ENCODE measurements at regions not wholly inside any gene's neighbourhood (a gene's known extent, or its start where the extent isn't known, plus 50 kb on each side); places are given as distances from the start of the nearest gene placed in this dataset.
"Not testable (repeated sequence)": the region's sequence is repeated elsewhere in the genome, so short reads cannot be mapped to it uniquely, and the experiment has no call there.

DNA sequence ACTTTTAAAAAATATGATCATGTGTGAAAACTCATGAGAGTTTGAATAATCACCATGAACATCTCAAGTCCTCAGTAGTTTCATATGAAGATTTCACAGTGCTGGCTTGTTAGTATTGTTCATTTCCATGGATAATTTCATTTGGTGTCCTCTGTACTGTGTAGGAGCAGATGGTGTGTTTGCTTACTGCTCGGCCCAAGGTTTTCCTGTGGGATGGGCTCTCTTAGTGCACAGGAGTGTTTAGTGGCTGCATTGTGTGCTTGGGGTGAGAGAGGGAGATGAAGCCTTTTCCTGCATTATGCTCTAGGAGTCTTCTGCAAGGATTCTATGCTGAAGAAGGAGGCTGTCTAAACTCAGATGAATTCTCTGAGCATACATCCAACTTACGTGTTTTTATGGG lies 270.6 kb downstream of the SOCS6 start:
- peak in 1 of 14 donors; percentile 89 for DNase-seq

DNA sequence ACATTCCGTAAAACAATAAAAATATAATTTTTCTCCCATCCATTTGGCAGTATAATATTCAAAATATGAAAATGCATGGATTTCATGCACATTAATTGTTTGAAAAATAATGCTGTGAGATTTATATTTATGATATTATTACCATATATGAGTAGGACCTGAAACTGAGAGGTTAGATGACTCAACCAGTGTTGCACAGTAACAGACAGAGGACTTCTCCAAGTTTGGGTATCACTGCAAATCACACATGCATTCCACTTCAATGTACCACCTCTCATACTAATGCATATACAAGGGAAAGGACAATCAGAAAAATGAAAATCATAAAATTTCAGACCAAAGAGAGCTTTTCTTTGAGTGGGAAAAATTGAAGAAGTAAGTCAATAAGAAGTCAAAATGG lies 269.5 kb downstream of the SOCS6 start:
- DNase-seq, result no peak

DNA sequence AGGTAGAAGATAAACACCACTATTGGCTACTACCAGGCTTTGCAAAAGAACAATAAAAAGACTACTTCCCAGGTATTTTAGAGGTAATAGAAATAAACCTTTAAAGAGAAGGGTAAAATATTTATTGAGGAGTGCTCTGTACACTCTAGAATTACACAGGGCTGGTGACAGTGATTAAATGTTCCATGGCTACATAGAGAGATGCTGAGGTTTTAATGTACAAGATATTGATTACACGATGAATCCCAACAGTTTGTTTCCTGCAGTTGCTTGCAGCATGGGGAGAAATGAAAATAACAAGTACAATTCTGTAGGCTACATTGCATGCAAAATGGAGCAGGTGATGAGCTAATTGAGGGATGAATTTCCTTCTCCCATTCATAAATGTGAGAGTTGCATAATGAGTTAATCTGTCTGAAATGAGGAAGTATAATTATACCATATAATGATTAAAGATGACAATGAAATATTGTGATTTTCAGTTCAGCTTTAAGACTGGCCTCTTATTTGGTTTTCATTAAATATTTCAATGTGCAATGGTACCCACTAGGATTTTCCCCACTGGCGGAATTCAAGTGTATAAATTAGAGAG lies 266.1 kb downstream of the SOCS6 start:
- DNase-seq, result peak in 1 of 14 donors; percentile 35

DNA sequence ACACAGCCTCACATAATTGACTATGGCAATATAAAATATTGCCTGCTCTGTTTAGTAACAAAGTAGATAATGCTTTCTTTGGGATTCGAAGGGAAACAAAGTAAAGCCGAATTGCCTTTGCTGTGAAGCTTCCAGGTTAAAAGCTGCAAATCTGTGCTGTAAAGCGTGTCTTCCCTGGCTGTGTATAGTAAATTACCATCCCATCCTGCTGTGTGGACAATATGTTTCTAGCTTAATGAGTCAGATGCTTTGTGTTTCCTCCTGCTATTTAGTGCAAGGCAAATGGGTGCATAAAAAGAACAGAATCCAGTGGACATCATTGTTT lies 265.1 kb downstream of the SOCS6 start:
- DNase-seq, result peak in 1 of 14 donors; percentile 95

DNA sequence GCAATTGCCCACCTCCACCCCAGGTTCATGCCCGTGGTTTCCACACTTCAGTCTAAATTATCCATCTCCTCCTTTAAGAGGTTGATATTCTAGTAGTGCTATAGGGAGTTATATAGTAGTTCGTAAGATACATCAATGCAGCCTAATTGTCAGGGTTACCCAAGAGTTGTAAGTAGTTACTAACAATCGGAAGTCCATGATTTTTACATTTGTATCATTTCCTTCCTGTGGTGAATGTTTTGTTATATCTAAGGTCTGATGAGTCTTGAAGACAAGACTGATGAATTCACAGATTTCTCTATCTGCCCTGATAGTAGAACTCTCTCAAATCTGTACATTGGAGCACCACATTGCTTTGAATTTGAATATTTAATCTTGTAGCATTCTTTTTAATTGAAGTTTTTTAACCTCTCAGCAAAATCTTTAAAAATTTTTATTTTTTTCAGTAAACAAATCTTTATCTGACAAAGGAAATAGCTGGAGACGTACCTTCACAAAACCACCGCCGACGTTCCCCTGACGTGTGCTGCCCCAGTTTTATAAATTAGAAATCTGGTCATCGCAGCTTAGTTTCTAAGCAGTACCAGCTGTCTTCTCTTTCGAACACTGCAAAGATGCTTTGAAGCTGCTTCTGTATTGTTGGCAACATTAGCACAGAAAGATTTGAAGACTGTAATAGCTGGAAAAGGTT lies 264.5 kb downstream of the SOCS6 start:
- DNase-seq, result peak in 1 of 14 donors; percentile 93

DNA sequence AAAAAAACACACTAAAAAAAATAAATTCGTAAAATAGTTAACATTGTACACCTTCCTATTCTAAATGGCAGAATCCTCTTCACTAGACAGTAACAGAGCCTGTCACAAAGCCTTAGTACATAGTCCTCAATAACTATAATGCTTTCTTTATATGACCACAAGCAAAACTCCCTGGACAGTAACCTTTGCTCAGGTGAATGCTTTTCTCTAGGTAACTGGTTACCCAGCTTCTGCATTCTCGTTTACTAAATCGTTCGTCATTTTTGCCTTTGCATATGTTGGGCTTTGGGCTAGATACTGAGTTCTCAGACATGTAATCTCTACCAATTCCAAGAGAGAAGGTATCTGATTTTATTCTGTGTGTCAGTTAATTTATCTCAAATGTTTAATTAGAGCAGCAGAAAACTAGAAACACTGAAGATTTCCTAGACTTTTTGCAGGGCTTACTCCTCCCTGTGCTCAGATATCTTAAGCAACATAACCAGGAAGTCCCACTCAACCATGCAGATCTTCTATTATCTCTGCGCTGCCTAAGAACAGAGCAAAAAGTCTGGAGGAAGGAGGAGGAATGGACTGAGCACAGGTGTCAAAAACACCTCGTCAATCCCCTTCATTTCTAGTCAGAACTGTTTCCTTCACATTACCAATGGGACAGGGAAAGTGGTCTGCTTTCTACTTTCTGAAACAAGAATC lies 247.7 kb downstream of the SOCS6 start:
- no peak for DNase-seq

DNA sequence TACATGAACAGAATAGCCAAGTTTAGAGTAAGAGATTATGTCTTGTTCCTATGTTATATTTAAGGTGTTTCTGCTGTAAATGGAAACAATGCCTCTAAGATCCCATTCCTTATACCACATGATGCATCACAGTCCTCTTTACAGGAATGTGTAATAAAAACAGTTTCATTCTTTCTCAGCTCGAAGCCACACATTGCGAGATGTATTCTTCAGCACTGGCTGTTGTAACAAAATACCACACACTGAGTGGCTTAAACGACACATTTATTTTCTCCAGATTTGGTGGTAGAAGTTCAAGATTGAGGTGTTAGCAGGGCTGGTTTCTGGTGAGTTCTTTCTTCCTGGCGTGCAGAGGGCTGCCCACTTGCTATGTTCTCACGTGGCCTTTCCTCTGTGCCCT lies 246.2 kb downstream of the SOCS6 start:
- no peak for DNase-seq

DNA sequence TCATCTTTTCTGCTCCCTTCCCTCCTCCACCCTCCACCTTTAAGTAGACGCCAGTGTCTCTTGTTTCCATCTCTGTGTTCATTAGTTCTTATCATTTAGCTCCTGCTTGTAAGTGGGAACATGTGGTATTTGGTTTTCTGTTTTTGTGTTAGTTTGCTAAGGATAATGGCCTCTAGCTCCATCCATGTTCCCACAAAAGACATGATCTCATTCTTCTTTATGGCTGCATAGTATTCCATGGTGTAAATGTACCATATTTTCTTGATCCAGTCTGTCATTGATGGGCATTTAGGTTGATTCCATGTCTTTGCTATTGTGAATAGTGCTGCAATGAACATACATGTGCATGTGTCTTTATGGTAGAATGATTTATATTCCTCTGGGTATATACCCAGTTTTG lies 236.5 kb downstream of the SOCS6 start:
- not testable (repeated sequence) for DNase-seq

DNA sequence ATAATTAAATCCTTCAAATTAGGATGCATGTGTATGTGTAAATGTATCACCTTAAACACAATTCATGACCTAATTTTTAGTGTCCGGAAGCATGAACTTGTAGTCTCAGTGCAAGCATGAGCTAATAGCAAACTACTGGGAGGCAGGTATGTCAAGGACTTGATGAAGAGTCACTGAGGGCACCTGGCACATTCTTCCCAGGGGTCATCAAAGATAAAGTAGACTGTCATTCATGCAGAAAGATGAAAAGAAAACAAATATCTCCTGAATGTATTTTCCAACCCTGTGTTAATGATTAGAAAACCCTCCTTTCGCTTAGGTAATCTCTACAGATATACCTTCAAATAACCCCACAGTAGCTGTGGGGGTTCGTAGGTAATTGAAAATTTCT lies 234.9 kb downstream of the SOCS6 start:
- DNase-seq, result peak in 1 of 14 donors; percentile 44

DNA sequence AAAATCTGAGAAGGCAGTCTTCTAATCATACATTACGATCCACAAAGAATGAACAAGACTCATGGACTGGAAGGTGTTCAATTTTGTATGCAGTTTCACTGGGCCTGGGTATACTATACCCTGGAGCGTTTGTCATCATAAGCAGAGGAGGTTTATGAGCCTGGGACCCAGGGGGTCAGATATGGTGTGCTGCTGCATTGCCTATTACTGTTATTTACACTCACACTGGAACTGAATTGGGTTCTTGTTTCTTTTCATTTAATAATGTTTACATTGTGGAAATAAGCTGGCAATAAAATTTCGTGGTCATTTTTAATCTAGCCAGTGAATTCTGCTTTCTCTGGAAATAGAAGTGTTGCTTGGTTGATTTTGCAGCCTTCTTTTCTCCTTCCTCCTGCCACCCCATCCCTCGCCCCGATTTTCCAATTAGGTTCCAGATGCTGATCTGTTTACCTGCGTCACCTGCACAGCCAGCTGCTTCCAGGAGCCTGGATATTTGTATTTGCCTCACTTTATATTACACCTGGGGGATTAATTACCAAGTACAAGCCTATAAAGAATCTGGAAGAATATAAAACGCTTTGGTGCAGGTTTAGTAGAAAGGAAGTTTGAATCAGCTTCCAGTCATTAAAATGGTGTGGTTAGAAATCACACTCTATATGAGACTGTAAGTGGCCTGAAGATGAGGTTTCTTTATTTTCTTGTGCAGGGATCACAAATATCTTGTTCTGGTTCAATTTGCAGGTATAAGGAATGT lies 234.4 kb downstream of the SOCS6 start:
- DNase-seq, result peak in 1 of 14 donors; percentile 44

DNA sequence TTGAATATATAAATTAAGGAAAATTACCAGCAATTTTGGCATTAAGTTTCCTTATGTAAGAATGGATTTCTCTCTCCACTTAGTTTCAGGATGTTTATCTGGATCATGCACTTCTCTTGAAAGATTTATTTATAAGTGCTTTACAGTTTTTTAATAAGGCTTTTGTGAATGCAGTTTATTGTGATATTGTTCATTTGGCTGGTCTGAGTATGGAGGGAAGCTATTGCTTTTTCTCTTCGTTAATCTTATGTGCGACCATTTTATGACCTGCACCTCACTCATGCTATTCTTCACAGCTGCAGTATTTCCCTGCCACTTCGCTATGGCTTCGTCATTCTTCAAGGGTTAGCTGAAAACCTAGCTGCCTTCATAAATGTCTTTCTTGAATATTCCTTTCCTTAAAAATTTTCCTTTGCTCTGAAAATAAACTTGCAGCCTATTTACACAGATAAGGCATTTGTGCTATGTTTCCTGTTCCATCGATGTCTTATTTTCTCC lies 233.4 kb downstream of the SOCS6 start:
- peak in 1 of 14 donors; percentile 30 for DNase-seq

DNA sequence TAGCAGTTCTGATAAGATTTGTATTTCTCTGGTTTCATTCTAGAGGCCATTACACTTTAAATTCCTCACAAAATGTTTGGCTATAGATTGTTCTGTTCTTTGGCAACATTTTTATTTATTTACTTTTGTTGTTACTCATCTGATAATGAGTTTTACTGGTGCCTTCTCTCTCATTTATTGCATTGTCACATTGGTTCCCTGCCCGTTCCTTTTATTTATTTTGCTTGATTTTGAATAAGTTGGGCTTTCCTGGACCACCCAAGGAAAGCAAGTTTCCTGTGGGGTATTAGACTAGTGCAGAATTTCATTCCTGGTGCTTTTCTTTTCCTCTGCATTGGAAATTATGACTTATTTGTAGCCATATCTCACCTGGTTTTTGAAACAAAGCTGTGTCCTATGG lies 232.0 kb downstream of the SOCS6 start:
- no peak for DNase-seq

DNA sequence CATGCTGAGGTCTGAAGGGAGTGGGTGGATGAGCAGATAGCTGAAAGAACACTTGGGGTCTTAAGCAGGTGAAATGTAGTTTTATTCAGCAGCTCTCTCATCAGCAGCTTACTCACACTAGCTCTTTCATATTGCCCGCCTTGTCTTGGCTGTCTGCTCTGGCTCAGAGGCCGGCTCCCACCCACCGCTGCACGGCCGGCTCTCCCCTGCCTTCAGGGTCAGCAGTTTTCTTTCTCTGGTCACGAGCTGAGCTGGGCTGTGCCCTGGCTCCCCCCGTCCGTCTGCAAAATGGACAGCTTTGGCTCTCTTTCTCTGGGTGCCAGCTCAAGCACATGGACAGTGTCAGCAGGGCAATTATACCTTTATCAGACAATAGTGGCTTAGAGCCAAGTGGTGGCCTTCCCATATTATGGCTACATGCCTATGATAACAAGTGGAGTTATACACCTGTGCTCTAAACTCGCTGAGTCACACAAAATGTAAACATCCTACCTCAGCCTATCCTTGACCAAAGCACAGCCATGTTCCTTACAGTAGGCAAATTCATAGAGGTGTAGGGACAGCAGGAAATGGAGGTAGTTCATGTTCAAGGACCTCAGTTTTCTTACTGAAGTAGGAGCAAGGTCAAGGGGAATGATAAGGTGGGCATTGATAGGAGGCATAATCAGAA lies 224.8 kb downstream of the SOCS6 start:
- no peak for DNase-seq

DNA sequence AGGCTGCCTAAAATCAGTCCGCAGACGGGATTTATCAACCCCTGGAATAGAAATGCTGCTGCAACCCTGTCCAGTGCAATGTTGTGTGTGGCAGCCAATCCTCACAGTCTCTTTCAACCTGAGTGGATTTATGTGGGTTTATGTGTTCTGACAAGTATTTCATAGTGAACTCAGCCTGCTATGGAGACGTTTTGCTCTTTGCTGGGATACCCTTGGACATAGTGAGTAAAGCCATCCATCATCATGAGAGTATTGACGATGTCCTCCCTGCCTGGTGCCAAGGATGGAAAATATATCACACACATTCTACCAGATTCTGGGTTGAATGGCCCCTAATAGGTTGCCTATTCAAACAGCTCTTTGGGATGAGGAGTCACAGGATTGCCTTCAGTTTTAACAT lies 219.1 kb downstream of the SOCS6 start:
- DNase-seq, result no peak

DNA sequence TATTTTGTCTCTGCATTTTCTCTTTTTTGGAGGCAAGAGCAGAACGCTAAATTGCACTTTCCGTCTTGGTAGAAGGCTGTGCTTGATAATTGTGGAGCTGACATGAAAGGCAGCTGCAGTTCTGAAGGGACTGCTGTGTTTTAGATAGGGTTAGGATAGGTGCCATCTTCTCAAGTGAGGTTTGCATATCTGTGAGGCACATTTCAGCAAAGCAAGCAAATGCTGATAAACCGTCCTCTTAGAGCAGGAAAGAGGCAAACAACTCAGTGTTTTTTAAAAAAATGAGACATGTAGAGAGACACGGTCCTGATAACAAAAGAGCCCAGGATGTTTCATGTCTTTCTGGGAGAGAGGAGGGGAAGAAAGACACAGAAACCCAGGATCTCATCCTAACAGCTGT lies 217.7 kb downstream of the SOCS6 start:
- no peak for DNase-seq

DNA sequence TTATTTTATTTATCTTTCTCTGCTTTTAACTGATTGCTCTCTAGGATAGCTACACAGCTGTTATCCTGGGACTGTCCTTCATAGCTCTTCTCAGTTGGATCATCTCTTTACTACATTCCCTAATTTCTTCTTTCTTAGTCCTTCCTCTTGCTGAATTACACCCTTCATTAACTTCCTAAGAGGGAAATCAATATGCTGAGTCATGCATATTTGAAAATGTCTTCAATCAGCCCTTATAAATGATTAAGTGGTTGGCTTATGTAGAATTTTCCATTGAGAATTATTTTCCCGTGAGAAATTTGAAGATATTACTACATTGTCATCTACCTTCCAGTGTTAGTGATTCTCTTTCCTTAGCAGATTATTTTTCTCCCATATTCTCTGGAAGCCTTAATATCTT lies 214.2 kb downstream of the SOCS6 start:
- no peak for DNase-seq

DNA sequence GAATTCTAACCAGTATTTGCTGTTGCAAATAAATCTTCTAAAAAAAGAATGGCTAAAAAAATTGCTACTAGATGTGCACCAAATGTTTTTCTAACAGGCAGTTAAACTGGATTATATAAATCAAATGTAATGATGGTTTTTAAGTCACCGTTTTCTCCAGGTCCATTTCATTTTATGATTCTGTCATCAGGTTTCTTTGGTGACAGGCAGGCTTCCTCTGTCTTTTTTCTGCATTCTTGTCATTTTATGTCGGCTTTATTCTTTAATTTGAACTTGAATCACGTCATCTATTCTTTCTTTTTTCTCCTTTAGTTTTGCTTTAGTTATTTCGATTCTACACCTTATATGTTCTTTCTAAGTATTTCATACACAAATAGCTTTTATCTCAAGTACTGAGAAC lies 212.5 kb downstream of the SOCS6 start:
- no peak for DNase-seq

DNA sequence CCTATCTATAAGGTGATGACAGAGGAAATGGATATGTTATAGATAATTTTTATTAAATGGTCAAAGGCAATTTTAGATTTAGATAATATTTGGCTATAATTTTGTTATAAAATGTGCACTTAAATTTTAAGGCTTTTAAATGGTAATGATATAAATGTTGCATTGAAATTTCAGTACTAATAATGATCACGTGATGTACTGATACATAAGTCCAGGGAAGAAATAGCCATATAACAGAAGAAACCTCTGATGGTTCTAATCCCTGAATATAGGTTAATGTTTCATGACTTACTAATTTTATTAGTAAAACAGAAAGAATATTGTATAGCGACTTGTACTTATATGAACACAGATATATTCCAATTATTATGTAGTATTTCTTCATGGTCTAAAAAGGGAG lies 211.9 kb downstream of the SOCS6 start:
- DNase-seq, result no peak

DNA sequence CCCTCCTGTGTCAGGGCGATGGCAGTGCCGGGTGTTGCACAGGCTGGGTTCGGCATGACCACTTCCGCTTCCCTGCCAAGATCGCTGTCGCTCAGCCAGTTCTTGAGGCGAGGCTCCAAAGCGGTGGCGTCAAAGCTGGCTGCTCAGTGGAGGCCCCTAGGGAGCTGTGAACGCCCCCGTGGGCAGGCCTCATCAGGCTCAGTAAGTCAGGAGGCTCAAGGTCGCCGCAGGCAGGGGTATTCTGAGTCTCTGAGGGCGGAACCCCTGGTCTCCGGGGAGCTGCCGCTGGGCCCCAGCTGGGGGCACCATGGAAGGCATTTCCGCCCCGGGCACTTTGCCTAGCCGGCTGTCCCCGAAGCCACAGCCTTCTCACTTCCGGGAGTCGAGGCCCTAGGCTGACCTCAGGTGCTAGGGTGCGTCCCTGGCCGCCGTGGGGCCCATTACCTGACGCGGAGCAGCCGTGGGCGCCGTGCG lies 210.4 kb downstream of the SOCS6 start:
- DNase-seq, result no peak

DNA sequence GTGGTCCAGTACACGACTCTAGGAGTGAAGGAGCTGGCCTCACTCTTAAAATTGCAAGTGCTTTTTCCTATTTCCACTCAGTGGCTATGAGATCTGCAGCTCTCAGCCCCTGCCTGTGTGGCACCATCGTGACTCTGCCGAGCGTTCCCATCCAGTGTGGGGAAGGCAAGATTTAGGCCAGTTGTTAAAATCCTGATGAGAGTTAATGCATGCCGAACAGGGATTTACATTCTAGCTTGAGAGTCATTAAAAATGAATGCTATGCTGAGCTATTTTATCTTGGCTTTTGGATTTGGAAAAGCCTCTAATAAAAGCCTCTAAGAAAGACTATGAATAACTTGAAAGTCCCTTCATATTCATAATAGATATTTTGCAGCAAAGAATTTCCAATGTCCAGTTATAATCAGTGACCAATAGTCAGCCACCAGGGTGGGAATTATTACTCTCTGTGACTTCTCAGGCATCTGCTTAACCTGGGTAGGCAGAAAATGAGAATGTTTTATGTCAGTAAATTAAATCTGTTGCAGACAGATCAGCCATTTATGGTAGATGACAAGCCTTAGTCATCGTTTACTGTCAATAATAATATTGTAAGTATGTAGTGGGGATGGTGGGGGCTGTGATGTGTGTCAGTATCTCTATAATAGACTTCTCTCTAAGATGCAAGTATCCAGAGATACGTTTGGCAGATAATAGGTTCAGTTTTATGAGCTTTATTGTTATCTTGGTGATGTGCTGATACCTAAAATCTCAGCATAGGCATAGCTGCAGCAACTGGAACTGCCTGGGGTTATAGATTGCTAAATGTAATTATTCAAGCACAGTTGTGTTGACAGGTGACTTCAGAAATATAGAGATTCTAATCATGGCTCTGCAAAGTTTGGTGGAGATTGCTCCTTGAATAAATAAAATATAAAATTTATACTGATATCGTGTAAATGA lies 207.8 kb downstream of the SOCS6 start:
- DNase-seq, result no peak

DNA sequence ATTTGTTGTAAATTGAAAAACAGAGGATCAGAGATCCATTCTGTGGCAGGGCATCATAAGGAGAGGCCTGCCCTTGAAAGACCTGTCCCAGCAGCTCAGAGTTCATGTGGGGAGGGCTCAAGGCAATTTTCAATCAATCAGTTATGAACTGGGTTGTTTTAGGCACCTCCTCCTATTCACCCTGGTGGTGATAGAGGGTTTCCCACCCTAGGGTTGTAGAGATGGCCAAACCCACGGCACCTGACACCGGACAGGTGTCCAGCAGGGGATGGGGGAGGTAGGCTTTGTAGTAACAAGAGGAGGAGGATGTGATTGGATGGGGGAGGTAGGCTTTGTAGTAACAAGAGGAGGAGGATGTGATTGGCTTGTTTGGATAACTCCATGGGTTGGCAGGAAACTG lies 205.7 kb downstream of the SOCS6 start:
- no peak for DNase-seq
